Thymus (tissue), 11 donors: ENCODE measurements at regions not wholly inside any gene's neighbourhood (a gene's known extent, or its start where the extent isn't known, plus 50 kb on each side); places are given as distances from the start of the nearest gene placed in this dataset.

Experiments used
- DNase-seq, 9 donors: peaks; one replicate each; pipeline ENCODE4 v3.0.0-alpha.2; 2013; ENCODE audit warnings: low spot score in 9 of 9, low read depth in 6 of 9, missing footprints in 1 of 9
- H3K27ac ChIP-seq, 2 donors: one replicate each; pipeline ENCODE4 v1.5.1; 2013; ENCODE audit warnings: control low read depth in 1 of 2, low read depth in 1 of 2, low read length in 1 of 2, mild to moderate bottlenecking in 1 of 2, moderate library complexity in 1 of 2
- H3K27me3 ChIP-seq, 2 donors: one replicate each; pipeline ENCODE4 v1.5.1; 2013; ENCODE audit warnings: low read length in 1 of 2; ENCODE audit not compliant: control insufficient read depth in 2 of 2, insufficient read depth in 1 of 2
- H3K36me3 ChIP-seq, 2 donors: one replicate each; pipeline ENCODE4 v1.5.1; 2013; ENCODE audit warnings: low read length in 1 of 2, mild to moderate bottlenecking in 1 of 2, moderate library complexity in 1 of 2; ENCODE audit not compliant: control insufficient read depth in 2 of 2, insufficient read depth in 2 of 2
- H3K4me1 ChIP-seq, 2 donors: one replicate each; pipeline ENCODE4 v1.5.1; 2013; ENCODE audit warnings: low read length in 2 of 2; ENCODE audit not compliant: control insufficient read depth in 2 of 2, insufficient read depth in 2 of 2
- H3K4me3 ChIP-seq, 2 donors: one replicate each; pipeline ENCODE4 v1.5.1; 2013; ENCODE audit warnings: low read length in 2 of 2, control low read depth in 1 of 2, mild to moderate bottlenecking in 1 of 2
- H3K9me3 ChIP-seq, 2 donors: one replicate each; pipeline ENCODE4 v1.5.1; 2013; ENCODE audit warnings: low read length in 1 of 2, mild to moderate bottlenecking in 1 of 2; ENCODE audit not compliant: control insufficient read depth in 2 of 2, insufficient read depth in 1 of 2
- WGBS: extraction: QIAGEN DNeasy Blood & Tissue Kit; methylation state at CpG from one replicate; pipeline ENCODE4 v1.1.7; 2013; 5-methylcytosine and 5-hydroxymethylcytosine counted together
- donor health status: healthy.

DNA sequence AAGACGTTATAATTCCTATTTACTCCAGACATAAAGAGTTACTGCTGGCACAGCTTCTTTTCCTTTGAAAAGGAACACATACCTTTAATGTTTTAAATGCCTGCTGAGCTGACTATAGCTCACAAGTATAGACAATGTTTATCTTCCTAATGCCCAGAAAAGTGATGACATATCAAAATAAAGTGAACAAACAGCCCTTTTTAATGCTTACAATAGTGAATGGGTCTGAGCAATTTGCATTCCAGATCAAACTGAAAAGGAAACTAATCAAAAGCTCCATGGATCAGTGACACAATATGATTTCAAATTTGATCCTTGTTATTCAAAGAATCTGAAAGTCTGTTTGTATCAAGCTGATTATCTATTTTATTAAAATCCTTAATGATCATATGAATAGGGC lies 233.6 kb upstream of the SEMA3E start:
- Histone ChIP-seq H3K27ac (no peak overlapping the region), H3K9me3 (no peaks in the 10 kb centered on the region), H3K4me1 (no peaks in the 10 kb centered on the region), H3K4me3 (no peak overlapping the region), H3K27me3 (no peaks in the 10 kb centered on the region), H3K36me3 (no peaks in the 10 kb centered on the region)
- no peak for DNase-seq
- WGBS, result 79% methylated on average over 1 of the region's 1 CpG

- no peak overlapping the region for H3K4me3 ChIP-seq
- no peaks in the 10 kb centered on the region for H3K27me3 ChIP-seq
- no peak overlapping the region for H3K27ac ChIP-seq
- no peaks in the 10 kb centered on the region for H3K4me1 ChIP-seq
- no peaks in the 10 kb centered on the region for H3K9me3 ChIP-seq
- WGBS, result 93% methylated on average over 1 of the region's 1 CpG
- H3K36me3 ChIP-seq, result no peaks in the 10 kb centered on the region
- no peak for DNase-seq
Measured at GRCh38 chr7:83879063-83879462, 230.1 kb upstream of the SEMA3E start.

DNA sequence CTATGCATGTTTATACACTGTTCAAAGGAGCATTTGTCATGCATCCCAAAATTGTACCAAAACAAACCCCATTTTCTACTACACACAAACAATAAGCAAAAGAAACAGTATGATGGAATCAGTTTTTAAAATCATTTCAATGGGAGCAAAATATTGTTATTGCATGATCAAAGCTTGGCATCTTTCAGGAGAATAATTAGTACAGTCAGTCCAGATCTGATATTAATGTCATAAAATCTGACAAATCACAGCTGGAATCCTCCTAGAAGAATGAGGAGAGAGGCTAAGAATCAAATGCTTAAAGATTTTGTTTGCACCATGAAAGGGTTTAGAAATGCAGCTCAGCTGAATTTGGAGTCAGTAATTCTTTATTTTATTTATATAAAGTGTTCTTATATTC lies 229.7 kb upstream of the SEMA3E start:
- Histone ChIP-seq H3K36me3 (no peaks in the 10 kb centered on the region), H3K4me1 (no peaks in the 10 kb centered on the region), H3K27ac (no peak overlapping the region), H3K4me3 (no peak overlapping the region), H3K9me3 (no peaks in the 10 kb centered on the region), H3K27me3 (no peaks in the 10 kb centered on the region)
- DNase-seq, result no peak

DNA sequence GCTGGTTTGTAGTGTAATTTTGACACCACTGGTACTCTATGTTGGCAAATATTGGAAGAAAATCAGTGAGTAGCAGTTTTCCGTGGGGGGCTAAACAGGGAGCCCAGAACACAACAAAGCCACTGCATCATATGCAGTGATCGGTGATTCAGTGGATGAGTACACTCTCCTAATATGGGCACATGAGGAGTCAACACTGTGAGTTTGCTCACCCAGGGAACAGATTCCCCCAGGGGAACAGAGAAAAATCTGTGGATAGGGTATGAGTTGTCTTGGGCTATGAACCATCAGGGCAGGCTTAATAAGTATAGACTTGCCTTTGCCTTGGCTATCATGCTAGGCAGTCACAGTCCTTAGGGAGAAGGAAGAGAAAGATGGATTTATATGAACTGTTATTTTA lies 227.7 kb upstream of the SEMA3E start:
- no peaks in the 10 kb centered on the region for H3K36me3 ChIP-seq
- 93% methylated on average over 2 of the region's 2 CpGs for WGBS
- H3K4me1 ChIP-seq, result no peaks in the 10 kb centered on the region
- no peak for DNase-seq
- no peaks in the 10 kb centered on the region for H3K27me3 ChIP-seq
- H3K4me3 ChIP-seq, result no peak overlapping the region
- no peak overlapping the region for H3K27ac ChIP-seq
- no peaks in the 10 kb centered on the region for H3K9me3 ChIP-seq

GRCh38 chr7:83873459-83873858 lies 224.5 kb upstream of the SEMA3E start:
- H3K9me3 ChIP-seq, result no peaks in the 10 kb centered on the region
- no peak overlapping the region for H3K4me3 ChIP-seq
- 93% methylated on average over 4 of the region's 4 CpGs for WGBS
- no peak overlapping the region for H3K27ac ChIP-seq
- no peaks in the 10 kb centered on the region for H3K4me1 ChIP-seq
- H3K36me3 ChIP-seq, result no peaks in the 10 kb centered on the region
- H3K27me3 ChIP-seq, result no peaks in the 10 kb centered on the region
- DNase-seq, result no peak

DNA sequence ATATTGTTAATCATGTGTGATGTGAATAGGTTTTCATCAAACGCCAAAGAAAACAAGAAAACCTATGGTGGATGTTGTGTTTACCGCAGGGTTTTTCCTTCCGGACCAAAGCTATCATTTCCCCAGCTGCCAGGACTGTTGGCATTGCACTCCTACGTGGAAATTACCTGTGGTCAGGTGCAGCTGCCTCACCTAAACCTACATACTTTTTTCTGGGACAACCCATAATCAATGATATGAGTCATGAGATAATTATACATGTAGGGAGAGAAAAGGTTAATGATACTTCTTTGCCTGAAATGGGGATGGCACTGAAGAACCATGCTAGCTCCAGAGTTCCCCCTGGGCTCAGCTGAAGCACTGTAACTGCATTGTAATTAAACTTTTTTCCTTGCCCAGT lies 223.6 kb upstream of the SEMA3E start:
- Histone ChIP-seq H3K9me3 (no peaks in the 10 kb centered on the region), H3K4me1 (no peaks in the 10 kb centered on the region), H3K36me3 (no peaks in the 10 kb centered on the region), H3K27me3 (no peaks in the 10 kb centered on the region), H3K27ac (no peak overlapping the region), H3K4me3 (no peak overlapping the region)
- no peak for DNase-seq
- 90% methylated on average over 4 of the region's 4 CpGs for WGBS

DNA sequence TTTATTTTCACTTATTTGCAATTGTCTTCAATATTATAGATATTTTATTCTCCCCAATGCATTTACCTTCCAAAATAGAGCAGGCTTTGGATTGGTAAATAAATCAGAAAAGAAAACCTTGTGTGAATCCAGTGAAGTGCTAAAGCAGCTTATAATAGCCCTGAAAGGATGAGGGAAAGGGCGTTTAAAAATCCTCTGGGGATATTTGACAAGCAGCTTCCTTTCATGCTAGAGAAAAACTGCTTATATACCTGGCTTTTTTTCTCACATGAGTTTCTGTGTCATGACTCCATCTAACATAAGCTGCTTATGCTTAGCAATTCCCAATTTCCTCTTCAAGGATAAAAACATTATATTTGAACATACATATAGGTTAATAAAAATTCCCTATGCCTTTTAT lies 221.6 kb upstream of the SEMA3E start:
- H3K27me3 ChIP-seq, result no peaks in the 10 kb centered on the region
- no peak for DNase-seq
- H3K4me3 ChIP-seq, result no peak overlapping the region
- H3K36me3 ChIP-seq, result no peaks in the 10 kb centered on the region
- H3K4me1 ChIP-seq, result no peaks in the 10 kb centered on the region
- H3K27ac ChIP-seq, result no peak overlapping the region
- H3K9me3 ChIP-seq, result no peaks in the 10 kb centered on the region
- WGBS, result 75% methylated on average over 1 of the region's 1 CpG

DNA sequence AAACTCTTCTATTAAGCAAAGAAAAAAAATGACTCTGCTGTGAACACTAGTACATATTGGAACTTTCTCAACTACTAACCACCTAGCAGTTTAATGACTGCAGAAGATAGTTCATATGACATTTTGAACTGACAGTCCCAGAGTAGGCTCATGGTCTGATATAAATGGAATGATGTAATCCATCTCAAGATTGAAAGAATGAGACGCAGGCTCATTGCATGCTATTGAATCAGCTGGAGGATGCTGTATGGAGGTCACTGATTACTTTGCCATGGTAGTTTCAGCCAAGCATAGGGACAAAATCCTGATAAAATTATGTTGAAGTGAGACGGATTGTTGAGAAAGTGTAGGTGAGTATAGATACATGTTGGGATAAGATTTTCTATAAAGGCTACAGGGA lies 217.6 kb upstream of the SEMA3E start:
- DNase-seq, result no peak
- WGBS, result 98% methylated on average over 2 of the region's 2 CpGs
- H3K27ac ChIP-seq, result no peak overlapping the region
- no peak overlapping the region for H3K4me3 ChIP-seq
- no peaks in the 10 kb centered on the region for H3K36me3 ChIP-seq
- no peaks in the 10 kb centered on the region for H3K27me3 ChIP-seq
- no peaks in the 10 kb centered on the region for H3K4me1 ChIP-seq
- no peaks in the 10 kb centered on the region for H3K9me3 ChIP-seq

- no peaks in the 10 kb centered on the region for H3K36me3 ChIP-seq
- no peaks in the 10 kb centered on the region for H3K27me3 ChIP-seq
- H3K4me3 ChIP-seq, result no peak overlapping the region
- no peak for DNase-seq
- H3K9me3 ChIP-seq, result no peaks in the 10 kb centered on the region
- WGBS, result 86% methylated on average over 2 of the region's 2 CpGs
- no peaks in the 10 kb centered on the region for H3K4me1 ChIP-seq
- no peak overlapping the region for H3K27ac ChIP-seq
Measured at GRCh38 chr7:83864551-83864950, 215.6 kb upstream of the SEMA3E start.

DNA sequence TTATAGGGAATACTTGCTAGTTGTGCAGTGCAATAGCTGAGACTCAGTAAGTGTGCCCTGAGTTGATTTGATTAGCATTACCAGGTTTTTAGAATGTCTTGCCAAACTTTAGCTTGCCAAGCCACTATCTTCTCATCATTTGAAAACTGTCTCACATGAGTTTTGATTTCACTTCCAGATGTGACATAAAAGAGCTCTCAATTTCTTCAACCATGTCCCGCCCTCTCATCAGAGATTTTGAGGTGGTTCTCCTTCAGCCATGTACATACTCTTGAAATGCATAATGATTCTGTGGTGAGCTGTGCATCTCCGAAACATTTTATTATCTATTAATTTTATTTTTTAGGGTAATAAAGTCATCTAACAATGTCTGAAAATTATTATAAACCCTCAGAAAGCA lies 215.0 kb upstream of the SEMA3E start:
- no peaks in the 10 kb centered on the region for H3K36me3 ChIP-seq
- H3K4me1 ChIP-seq, result no peaks in the 10 kb centered on the region
- no peak overlapping the region for H3K27ac ChIP-seq
- no peaks in the 10 kb centered on the region for H3K27me3 ChIP-seq
- DNase-seq, result no peak
- H3K9me3 ChIP-seq, result no peaks in the 10 kb centered on the region
- H3K4me3 ChIP-seq, result no peak overlapping the region
- 95% methylated on average over 2 of the region's 2 CpGs for WGBS
